Body of pancreas (tissue), 4 donors: ENCODE measurements at regions not wholly inside any gene's neighbourhood (a gene's known extent, or its start where the extent isn't known, plus 50 kb on each side); places are given as distances from the start of the nearest gene placed in this dataset.

ENCODE experiments used
- POLR2A ChIP-seq, 3 donors: fragments of 450-650 bp; IDR thresholded peaks; one replicate each; pipeline ENCODE4 v1.6.1; 2016; ENCODE audit warnings: antibody characterized with exemption in 3 of 3, mild to moderate bottlenecking in 2 of 3
- TF ChIP-seq, protein P1 (sequence below), 7 experiments: fragments of 450-650 bp in 4 of 7; fragments of 200-600 bp in 3 of 7; sonication (generic) in 3 of 7; IDR thresholded peaks; one replicate each; pipeline ENCODE4 v1.5.1; 2016 to 2019; ENCODE audit warnings: antibody characterized with exemption in 7 of 7

DNA sequence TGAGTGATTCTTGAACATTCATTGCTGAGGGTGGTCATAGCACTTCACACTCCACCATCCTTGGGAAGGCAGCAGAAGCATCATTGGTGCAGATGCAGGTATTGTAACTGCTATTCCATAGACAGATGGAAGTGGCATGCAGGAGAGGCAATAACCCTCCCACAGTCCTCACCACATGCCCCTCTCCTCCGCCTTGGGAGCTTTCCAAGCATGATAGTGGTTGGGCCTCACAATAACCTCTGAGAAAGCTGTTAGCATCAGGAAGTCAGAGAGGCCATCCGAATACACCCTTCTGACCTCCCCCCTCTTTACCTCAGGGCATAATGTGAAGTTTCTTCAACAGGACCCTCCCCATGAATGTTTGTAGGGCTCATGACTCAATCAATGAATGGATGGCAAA lies 177.9 kb downstream of the KATNAL1 start:
- TF ChIP-seq, protein P1, sequence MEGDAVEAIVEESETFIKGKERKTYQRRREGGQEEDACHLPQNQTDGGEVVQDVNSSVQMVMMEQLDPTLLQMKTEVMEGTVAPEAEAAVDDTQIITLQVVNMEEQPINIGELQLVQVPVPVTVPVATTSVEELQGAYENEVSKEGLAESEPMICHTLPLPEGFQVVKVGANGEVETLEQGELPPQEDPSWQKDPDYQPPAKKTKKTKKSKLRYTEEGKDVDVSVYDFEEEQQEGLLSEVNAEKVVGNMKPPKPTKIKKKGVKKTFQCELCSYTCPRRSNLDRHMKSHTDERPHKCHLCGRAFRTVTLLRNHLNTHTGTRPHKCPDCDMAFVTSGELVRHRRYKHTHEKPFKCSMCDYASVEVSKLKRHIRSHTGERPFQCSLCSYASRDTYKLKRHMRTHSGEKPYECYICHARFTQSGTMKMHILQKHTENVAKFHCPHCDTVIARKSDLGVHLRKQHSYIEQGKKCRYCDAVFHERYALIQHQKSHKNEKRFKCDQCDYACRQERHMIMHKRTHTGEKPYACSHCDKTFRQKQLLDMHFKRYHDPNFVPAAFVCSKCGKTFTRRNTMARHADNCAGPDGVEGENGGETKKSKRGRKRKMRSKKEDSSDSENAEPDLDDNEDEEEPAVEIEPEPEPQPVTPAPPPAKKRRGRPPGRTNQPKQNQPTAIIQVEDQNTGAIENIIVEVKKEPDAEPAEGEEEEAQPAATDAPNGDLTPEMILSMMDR (IDR thresholded peaks at IDR 0.05) = no peak
- TF ChIP-seq POLR2A (IDR thresholded peaks at IDR 0.05) = no peak
